Pancreas (tissue), 10 donors: ENCODE measurements at regions not wholly inside any gene's neighbourhood (a gene's known extent, or its start where the extent isn't known, plus 50 kb on each side); places are given as distances from the start of the nearest gene placed in this dataset.

ENCODE experiments used
- ATAC-seq, 4 donors: fragments of 200-7000 bp; cut with Tn5 transposase; one replicate each; pipeline versions ENCODE4 v1.8.0 to v1.9.1; 2020; ENCODE audit warnings: mild to moderate bottlenecking in 4 of 4, moderate library complexity in 4 of 4
- DNase-seq, 6 donors: peaks; one replicate each; pipeline ENCODE4 v3.0.0-alpha.2; 2020
- FAIRE-seq: peaks from 2 replicates; lab custom pipeline; 2012; peaks lifted over from hg19 to GRCh38; lab: Jason Lieb, UNC
- H3K27ac ChIP-seq, 4 donors: fragments of 200-600 bp; sonication (generic); 1 replicate in 3 of 4; 2 replicates in 1 of 4; pipeline versions ENCODE4 v1.5.0 to v1.8.0; 2020
- H3K27me3 ChIP-seq, 4 donors: fragments of 200-600 bp; one replicate each; pipeline ENCODE4 v1.8.0; 2021
- H3K36me3 ChIP-seq, 3 donors: fragments of 200-600 bp; sonication (generic) in 1 of 3; one replicate each; pipeline versions ENCODE4 v1.5.0 to v1.8.0; 2020 to 2021
- H3K4me1 ChIP-seq, 3 donors: fragments of 200-600 bp; one replicate each; pipeline ENCODE4 v1.8.0; 2021
- H3K4me3 ChIP-seq, 4 donors: fragments of 200-600 bp; sonication (generic) in 2 of 4; one replicate each; pipeline versions ENCODE4 v1.5.0 to v1.8.0; 2020 to 2021
- H3K9me3 ChIP-seq, 4 donors: fragments of 200-600 bp; one replicate each; pipeline ENCODE4 v1.8.0; 2021
- WGBS, 2 donors: extraction: QIAGEN DNeasy Blood & Tissue Kit; methylation state at CpG; one replicate each; pipeline ENCODE4 v1.1.7; 2013; 5-methylcytosine and 5-hydroxymethylcytosine counted together
- intact Hi-C, 3 donors: fragments of 100-400 bp; cut with DNase I; formaldehyde crosslinking; loops; one replicate each; pipeline versions ENCODE4 v1.11.1 to v1.14.2; 2022
- TF ChIP-seq, protein P1 (sequence below), 4 donors: fragments of 200-600 bp; sonication (generic) in 3 of 4; IDR thresholded peaks; one replicate each; pipeline versions ENCODE4 v1.5.0 to v1.8.0; 2021; ENCODE audit warnings: antibody characterized with exemption in 4 of 4
- donor health status: healthy with polysubstance abuse.
- donor health status: DM: no; HTN: no; CAD: no; lungs with moderate emphysema.
- donor health status: DM: no; HTN: no; CAD: no.
- donor health status: control.
- donor health status: control.
- donor health status: Bipolar disorder and iron deficiency.
- donor health status: DM: yes; HTN: yes; CAD: no.
- donor health status: DM: no; HTN: no; CAD: no.
- donor health status: DM: no; HTN: no; CAD: no.
- donor health status: DM: yes; HTN: yes; CAD: no.

DNA sequence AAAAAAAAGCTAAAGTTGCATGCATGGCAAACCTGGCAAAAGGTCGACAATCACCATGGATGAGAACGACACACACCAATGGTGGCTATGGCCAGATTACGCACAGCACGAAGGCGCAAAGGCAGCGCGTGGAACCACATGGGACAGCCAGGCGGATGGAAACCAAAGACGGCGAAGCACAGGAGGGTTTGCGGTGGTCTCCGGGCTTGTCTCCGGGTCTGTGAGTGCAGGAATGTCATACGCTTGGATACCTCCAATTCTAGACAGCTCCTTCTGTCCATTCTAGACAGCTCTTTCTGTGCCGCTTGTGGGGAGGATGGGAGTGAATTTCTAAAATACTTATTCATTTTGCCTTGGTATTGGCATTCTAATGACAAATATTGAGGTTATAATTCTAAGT lies 685.4 kb downstream of the BRD1 start:
- FAIRE-seq (no peak), ATAC-seq (no peak)
- WGBS, 2 donors = 84 to 86% methylated on average over 15 of the region's 15 CpGs

DNA sequence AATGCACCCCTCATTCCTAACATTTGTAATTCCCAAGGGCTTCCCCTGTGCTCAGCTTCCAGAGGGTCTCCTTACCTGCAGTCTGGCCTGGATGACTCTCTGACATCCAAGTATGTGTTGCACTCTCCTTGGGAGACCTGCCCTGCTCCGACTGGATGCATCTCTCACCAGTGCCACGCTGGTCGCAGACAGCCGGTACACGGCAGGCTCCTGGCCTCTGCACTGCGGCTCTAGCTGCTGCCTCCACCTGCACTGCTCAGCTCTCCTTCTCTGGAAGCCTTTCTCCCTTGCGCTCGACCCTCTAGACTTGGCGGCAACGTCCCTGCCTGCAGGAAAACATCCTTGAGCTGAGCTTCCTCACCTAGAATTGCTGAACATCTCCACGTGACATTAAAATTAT lies 685.9 kb downstream of the BRD1 start:
- TF ChIP-seq, protein P1, sequence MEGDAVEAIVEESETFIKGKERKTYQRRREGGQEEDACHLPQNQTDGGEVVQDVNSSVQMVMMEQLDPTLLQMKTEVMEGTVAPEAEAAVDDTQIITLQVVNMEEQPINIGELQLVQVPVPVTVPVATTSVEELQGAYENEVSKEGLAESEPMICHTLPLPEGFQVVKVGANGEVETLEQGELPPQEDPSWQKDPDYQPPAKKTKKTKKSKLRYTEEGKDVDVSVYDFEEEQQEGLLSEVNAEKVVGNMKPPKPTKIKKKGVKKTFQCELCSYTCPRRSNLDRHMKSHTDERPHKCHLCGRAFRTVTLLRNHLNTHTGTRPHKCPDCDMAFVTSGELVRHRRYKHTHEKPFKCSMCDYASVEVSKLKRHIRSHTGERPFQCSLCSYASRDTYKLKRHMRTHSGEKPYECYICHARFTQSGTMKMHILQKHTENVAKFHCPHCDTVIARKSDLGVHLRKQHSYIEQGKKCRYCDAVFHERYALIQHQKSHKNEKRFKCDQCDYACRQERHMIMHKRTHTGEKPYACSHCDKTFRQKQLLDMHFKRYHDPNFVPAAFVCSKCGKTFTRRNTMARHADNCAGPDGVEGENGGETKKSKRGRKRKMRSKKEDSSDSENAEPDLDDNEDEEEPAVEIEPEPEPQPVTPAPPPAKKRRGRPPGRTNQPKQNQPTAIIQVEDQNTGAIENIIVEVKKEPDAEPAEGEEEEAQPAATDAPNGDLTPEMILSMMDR (IDR thresholded peaks at IDR 0.05) = no peak
- Histone ChIP-seq H3K4me3 (no peak overlapping the region), H3K27ac (no peak overlapping the region), H3K27me3 (no peaks in the 10 kb centered on the region), H3K36me3 (no peaks in the 10 kb centered on the region), H3K9me3 (no peaks in the 10 kb centered on the region), H3K4me1 (no peaks in the 10 kb centered on the region)
- ATAC-seq (no peak), DNase-seq (no peak), FAIRE-seq (no peak)
- intact Hi-C loops = no loop called here
- WGBS, 2 donors = 63 to 76% methylated on average over 11 of the region's 11 CpGs

More for the DNA sequence above, 685.4 kb downstream of the BRD1 start:
- Histone ChIP-seq H3K4me3 (no peak overlapping the region), H3K27me3 (no peaks in the 10 kb centered on the region), H3K9me3 (no peaks in the 10 kb centered on the region), H3K36me3 (no peaks in the 10 kb centered on the region), H3K27ac (no peak overlapping the region), H3K4me1 (no peaks in the 10 kb centered on the region)
- no peak for DNase-seq
- intact Hi-C loops = no loop called here
- TF ChIP-seq, protein P1 (IDR thresholded peaks at IDR 0.05) = no peak

DNA sequence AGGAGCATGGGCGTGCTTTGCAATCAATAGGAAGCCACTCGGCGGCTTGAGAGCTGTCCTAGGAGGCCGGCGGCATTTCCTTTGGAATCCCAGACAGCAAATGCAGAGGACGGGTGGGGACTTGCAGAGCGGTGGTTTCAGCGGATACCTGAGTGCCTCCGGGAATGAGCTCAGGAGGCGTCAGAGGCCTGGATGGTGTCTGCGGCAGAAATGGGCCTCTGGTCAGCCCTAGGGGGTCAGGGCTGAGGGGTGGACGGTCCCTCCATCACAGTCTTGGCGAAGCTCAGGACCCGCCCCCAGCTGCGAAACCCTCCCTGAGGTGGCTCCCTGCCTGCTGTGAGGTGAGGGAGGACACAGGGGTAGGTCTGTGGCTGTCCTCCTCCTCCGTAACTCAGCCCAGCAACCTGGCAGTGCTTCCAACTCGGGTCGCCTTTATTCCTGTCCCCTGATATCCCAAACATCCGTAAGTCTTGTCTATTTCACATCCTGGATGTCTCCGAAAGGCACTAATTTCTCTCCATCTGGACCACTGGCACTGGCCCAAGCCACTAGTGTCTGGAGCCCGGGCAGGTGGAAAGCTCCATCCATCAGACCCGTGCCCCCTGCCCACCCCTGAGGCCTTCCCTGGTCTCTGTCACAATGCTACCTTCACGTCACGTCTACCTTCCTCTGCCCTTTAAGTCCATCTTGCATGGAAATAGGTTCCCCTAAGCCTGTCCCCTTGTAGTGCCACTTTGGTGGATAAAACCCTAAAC lies 686.6 kb downstream of the BRD1 start:
- DNase-seq = no peak
- intact Hi-C loops = no loop called here

DNA sequence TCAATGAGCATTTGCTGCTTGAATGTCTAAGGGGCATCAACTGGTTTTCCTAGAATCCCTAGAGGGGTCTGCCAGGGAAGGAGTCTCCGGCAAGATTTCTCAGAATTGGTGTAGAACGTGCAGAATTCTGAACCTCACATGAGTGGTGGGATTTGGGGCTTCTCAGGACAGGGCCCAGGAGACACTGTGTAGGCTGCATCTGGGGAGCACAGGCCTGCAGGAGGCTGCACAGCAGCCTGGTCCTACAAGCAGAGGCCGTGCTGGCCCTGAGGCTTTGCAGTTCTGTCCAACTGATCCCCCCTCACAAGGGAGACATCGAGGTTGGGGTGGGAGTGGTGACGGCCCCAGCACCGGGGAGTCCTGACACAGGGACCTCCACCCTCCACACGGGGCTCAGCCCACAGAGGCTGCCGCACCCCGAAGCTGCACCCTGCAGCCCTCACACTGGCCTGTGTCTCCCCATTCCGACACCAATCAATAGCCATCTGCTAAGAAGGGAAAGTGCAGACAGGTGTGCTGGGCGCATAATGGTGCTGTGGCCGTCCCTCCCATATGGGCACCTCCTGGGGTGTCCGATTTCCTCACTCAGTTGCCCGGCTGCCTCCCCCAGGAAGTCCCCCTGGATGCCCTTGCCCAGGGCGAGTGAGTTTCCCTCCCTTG lies 688.1 kb downstream of the BRD1 start:
- DNase-seq = no peak
- H3K9me3 ChIP-seq = no peaks in the 10 kb centered on the region
- no peaks in the 10 kb centered on the region for H3K27me3 ChIP-seq
- 58 to 63% methylated on average over 15 of the region's 15 CpGs for WGBS, 2 donors
- H3K27ac ChIP-seq = no peak overlapping the region
- H3K36me3 ChIP-seq = no peaks in the 10 kb centered on the region
- no peak overlapping the region for H3K4me3 ChIP-seq
- no peaks in the 10 kb centered on the region for H3K4me1 ChIP-seq
- TF ChIP-seq, protein P1 (IDR thresholded peaks at IDR 0.05) = no peak
- no peak for ATAC-seq
- FAIRE-seq = no peak
- intact Hi-C loops = no loop called here

More for the DNA sequence above, 686.6 kb downstream of the BRD1 start:
- no peak for FAIRE-seq
- WGBS, 2 donors = 54 to 66% methylated on average over 24 of the region's 24 CpGs
- Histone ChIP-seq H3K4me1 (no peaks in the 10 kb centered on the region), H3K4me3 (no peak overlapping the region), H3K36me3 (no peaks in the 10 kb centered on the region), H3K27me3 (no peaks in the 10 kb centered on the region), H3K27ac (no peak overlapping the region), H3K9me3 (no peaks in the 10 kb centered on the region)
- TF ChIP-seq, protein P1 (IDR thresholded peaks at IDR 0.05) = no peak
- ATAC-seq = no peak
